Limb (tissue), 2 donors: ENCODE measurements at regions not wholly inside any gene's neighbourhood (a gene's known extent, or its start where the extent isn't known, plus 50 kb on each side); places are given as distances from the start of the nearest gene placed in this dataset.
"Not testable (repeated sequence)": the region's sequence is repeated elsewhere in the genome, so short reads cannot be mapped to it uniquely, and the experiment has no call there.

Experiments
- DNase-seq, 2 donors: peaks; one replicate each; pipeline ENCODE4 v3.0.0-alpha.2; 2016; ENCODE audit errors: extremely low spot score in 2 of 2

GRCh38 chr11:121870206-121871045 lies 245.6 kb downstream of the BLID start:
- no peak for DNase-seq

- no peak for DNase-seq
These were observed 246.5 kb downstream of the BLID start for GRCh38 chr11:121869478-121869877.

- no peak for DNase-seq
These were observed 249.3 kb downstream of the BLID start for GRCh38 chr11:121866754-121867153.

- DNase-seq: no peak
These were observed 251.4 kb downstream of the BLID start for GRCh38 chr11:121864660-121865059.

- no peak for DNase-seq
These were observed 252.9 kb downstream of the BLID start for GRCh38 chr11:121863126-121863525.

GRCh38 chr11:121855138-121855537 lies 260.9 kb downstream of the BLID start:
- not testable (repeated sequence) for DNase-seq

- DNase-seq: no peak
These were observed 272.0 kb downstream of the BLID start for GRCh38 chr11:121844016-121844415.

- DNase-seq: no peak
These were observed 273.8 kb downstream of the BLID start for GRCh38 chr11:121842192-121842585.

GRCh38 chr11:121841487-121842191 lies 274.4 kb downstream of the BLID start:
- peak; percentile 43 to 58 for DNase-seq

- no peak for DNase-seq
These were observed 276.2 kb downstream of the BLID start for GRCh38 chr11:121839781-121840180.

- no peak for DNase-seq
These were observed 277.4 kb downstream of the BLID start for GRCh38 chr11:121838571-121838970.

GRCh38 chr11:121833970-121834369 lies 282.0 kb downstream of the BLID start:
- no peak for DNase-seq

- peak in 1 of 2 donors; percentile 17 for DNase-seq
These were observed 286.8 kb downstream of the BLID start for GRCh38 chr11:121829159-121829643.

- DNase-seq: no peak
These were observed 301.1 kb downstream of the BLID start for GRCh38 chr11:121814962-121815361.

- no peak for DNase-seq
These were observed 301.7 kb downstream of the BLID start for GRCh38 chr11:121814296-121814695.

GRCh38 chr11:121810291-121810690 lies 305.7 kb downstream of the BLID start:
- no peak for DNase-seq

- no peak for DNase-seq
These were observed 307.9 kb downstream of the BLID start for GRCh38 chr11:121808096-121808495.

GRCh38 chr11:121807051-121807450 lies 309.0 kb downstream of the BLID start:
- no peak for DNase-seq

- peak; percentile 65 to 88 for DNase-seq
These were observed 313.5 kb downstream of the BLID start for GRCh38 chr11:121802542-121802941.

- DNase-seq: no peak
These were observed 314.2 kb downstream of the BLID start for GRCh38 chr11:121801781-121802180.

- DNase-seq: no peak
These were observed 314.6 kb downstream of the BLID start for GRCh38 chr11:121801394-121801748.

- peak; percentile 68 to 81 for DNase-seq
These were observed 315.2 kb downstream of the BLID start for GRCh38 chr11:121800731-121801393.
